ENCODE measurements at regions not wholly inside any gene's neighbourhood (a gene's known extent, or its start where the extent isn't known, plus 50 kb on each side); places are given as distances from the start of the nearest gene placed in this dataset.

DNA sequence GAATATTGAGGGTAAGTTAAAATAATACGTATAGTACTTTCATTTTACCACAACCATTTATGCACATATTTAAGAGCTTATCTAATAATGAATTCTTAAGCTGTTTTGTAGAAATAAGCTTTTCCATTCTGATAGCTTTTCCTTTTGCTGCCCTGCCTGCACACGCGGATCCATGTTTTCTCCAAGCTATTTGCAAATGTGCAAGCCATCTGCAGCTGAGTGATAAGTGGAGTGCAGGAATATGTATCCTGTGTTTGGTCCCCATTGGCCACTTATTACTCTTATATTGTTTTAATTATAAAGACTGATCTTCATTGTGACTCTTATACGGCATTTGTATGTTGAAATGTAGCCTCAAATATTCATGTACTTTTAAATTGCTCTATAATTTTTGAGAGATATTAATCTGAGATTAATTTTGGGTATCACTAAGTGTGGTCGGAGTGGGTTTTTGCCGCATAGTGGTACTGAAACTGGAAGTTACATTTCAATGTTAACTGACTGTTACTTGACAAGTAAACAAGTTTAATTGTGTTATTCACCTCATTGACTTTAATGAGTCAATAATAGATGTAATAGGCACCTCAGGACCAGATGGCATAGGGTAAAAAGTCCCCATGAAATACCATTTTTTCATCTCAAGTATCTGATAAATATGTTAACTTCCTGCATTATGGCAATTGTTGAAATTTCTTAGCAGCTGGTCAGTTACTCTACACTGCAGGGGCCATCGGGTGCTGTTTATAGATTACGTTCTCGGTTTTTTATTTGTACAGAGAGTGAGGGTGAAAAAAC is 1567.4 kb downstream of the EFNB2 start:
- no peak for TF ChIP-seq CTCF (IDR thresholded peaks at IDR 0.05)
- no peak for TF ChIP-seq POLR2A (IDR thresholded peaks at IDR 0.05)
